ENCODE measurements at regions not wholly inside any gene's neighbourhood (a gene's known extent, or its start where the extent isn't known, plus 50 kb on each side); places are given as distances from the start of the nearest gene placed in this dataset.

DNA sequence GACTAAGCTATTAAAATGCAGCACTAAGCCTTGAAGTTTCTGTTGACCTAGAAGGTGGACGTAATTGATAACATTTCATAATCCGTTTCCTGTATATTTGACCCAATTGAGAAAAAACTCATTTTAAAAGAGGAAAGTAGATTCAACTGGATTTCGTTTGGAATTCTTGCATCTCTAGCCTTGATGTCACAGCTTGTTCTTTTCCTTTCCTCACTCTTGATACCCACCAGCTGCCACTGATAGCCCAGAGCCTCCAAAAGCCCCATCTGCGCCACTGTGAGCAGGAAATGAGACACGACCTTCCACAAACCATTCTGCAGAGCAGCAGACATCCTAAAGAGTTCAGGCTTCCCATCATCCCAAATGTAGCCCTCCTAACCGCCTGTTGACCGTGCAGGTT, 61.8 kb downstream of the FOXB1 start:
- Histone ChIP-seq H3K4me1 (ENCODE audit: control insufficient read depth in 1 of 2, insufficient read depth in 2 of 2, low read length in 2 of 2) (peaks cover 0 to 3% of the 10 kb centered on the region in 2 experiments; a peak in 1 of 4 replicates), H3K27me3 (ENCODE audit: insufficient read depth, low read length) (peaks cover 28% of the 10 kb centered on the region; the same call in 1 of the 2 replicates), H3K36me3 (ENCODE audit: control insufficient read depth in 1 of 2, insufficient read depth in 2 of 2, low read length in 2 of 2) (no peaks in the 10 kb centered on the region), H3K9me3 (ENCODE audit: control insufficient read depth in 1 of 2, insufficient read depth in 1 of 2, low read depth in 1 of 2, low read length in 2 of 2) (peaks cover 0 to 11% of the 10 kb centered on the region in 2 experiments; a peak in 1 of 4 replicates), H3K4me2 (ENCODE audit: low read length) (no peak overlapping the region), H3K9ac (ENCODE audit: low read length) (no peak overlapping the region), H3K9me2 (ENCODE audit: insufficient read depth) (no peaks in the 10 kb centered on the region), H4K20me1 (ENCODE audit: insufficient read depth) (no peaks in the 10 kb centered on the region), H3K4me3 (replicated peaks in 1 of 2; ENCODE audit: low read depth in 1 of 2, low read length in 2 of 2) (no peak overlapping the region), H3K27ac (ENCODE audit: low read depth, low read length) (no peak overlapping the region), H2AFZ (ENCODE audit: low read depth, low read length, poor library complexity, severe bottlenecking) (no peak overlapping the region), H3K79me2 (ENCODE audit: insufficient read depth, low read length) (no peaks in the 10 kb centered on the region)
- ATAC-seq, result no peak
- intact Hi-C loops (cut with micrococcal nuclease), result no loop called here
- RAD21 ChIA-PET (ENCODE audit: low non-redundant PET in 1 of 2, low total read pairs in 2 of 2, uncharacterized antibody in 2 of 2, unreplicated experiment in 2 of 2), result no interaction called here
- DNase-seq (ENCODE audit: low read depth, low spot score), result no peak
- BruUV-seq (replicated peaks), result no TSS peak
- TF ChIP-seq ZNF274 (IDR thresholded peaks at IDR 0.05; ENCODE audit: low read depth, low read length) (no peak), YY1 (IDR thresholded peaks at IDR 0.05; ENCODE audit: extremely low read depth, insufficient replicate concordance, low read depth, low read length) (no peak), JUND (IDR thresholded peaks at IDR 0.05) (no peak), ELF1 (IDR thresholded peaks at IDR 0.05; ENCODE audit: borderline replicate concordance, low read depth) (no peak), SRF (IDR thresholded peaks at IDR 0.05; ENCODE audit: low read depth) (no peak), ZFX (IDR thresholded peaks at IDR 0.05) (no peak), SP1 (IDR thresholded peaks at IDR 0.05; ENCODE audit: low read depth) (no peak), CBX3 (IDR thresholded peaks at IDR 0.05; ENCODE audit: low read depth) (no peak), EGR1 (IDR thresholded peaks at IDR 0.05; ENCODE audit: low read depth) (no peak), CEBPB (IDR thresholded peaks at IDR 0.05; ENCODE audit: low read depth) (no peak), FOSL1 (IDR thresholded peaks at IDR 0.05; ENCODE audit: low read depth) (no peak), SIN3A (IDR thresholded peaks at IDR 0.05; ENCODE audit: low read depth) (no peak), EZH2 (IDR thresholded peaks at IDR 0.05) (no peak)
- TF ChIP-seq, protein P1, sequence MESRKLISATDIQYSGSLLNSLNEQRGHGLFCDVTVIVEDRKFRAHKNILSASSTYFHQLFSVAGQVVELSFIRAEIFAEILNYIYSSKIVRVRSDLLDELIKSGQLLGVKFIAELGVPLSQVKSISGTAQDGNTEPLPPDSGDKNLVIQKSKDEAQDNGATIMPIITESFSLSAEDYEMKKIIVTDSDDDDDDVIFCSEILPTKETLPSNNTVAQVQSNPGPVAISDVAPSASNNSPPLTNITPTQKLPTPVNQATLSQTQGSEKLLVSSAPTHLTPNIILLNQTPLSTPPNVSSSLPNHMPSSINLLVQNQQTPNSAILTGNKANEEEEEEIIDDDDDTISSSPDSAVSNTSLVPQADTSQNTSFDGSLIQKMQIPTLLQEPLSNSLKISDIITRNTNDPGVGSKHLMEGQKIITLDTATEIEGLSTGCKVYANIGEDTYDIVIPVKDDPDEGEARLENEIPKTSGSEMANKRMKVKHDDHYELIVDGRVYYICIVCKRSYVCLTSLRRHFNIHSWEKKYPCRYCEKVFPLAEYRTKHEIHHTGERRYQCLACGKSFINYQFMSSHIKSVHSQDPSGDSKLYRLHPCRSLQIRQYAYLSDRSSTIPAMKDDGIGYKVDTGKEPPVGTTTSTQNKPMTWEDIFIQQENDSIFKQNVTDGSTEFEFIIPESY (IDR thresholded peaks at IDR 0.05; ENCODE audit: extremely low read depth, insufficient replicate concordance, low read length), result no peak
- CTCF ChIA-PET, result no interaction called here
- POLR2A ChIA-PET, result no interaction called here

Data from HCT116 (cell line).